GM23248 (cell line): ENCODE measurements at regions not wholly inside any gene's neighbourhood (a gene's known extent, or its start where the extent isn't known, plus 50 kb on each side); places are given as distances from the start of the nearest gene placed in this dataset.
A peak's percentile ranks its signal among the peaks of the same experiment; 100 is the strongest.

ENCODE experiments used
- DNase-seq: peaks from one replicate; pipeline ENCODE4 v3.0.0-alpha.2; 2015
- H2AFZ ChIP-seq: fragments of 200-600 bp; sonication (generic); 2 replicates; pipeline ENCODE4 v1.6.1; 2016; ENCODE audit warnings: antibody characterized with exemption
- H3F3A ChIP-seq: fragments of 200-600 bp; sonication (generic); 2 replicates; pipeline ENCODE4 v1.6.1; 2016; ENCODE audit warnings: mild to moderate bottlenecking, antibody characterized with exemption, mixed run types; ENCODE audit not compliant: insufficient read depth
- H3K27ac ChIP-seq: fragments of 200-600 bp; sonication (generic); 2 replicates; pipeline ENCODE4 v1.5.1; 2016; ENCODE audit warnings: mild to moderate bottlenecking
- H3K27me3 ChIP-seq: fragments of 200-600 bp; sonication (generic); replicated peaks from 2 replicates; pipeline ENCODE4 v1.6.1; 2016; ENCODE audit warnings: mild to moderate bottlenecking; ENCODE audit not compliant: insufficient read depth
- H3K36me3 ChIP-seq: fragments of 200-600 bp; sonication (generic); 2 replicates; pipeline ENCODE4 v1.6.1; 2016; ENCODE audit warnings: low read depth, mild to moderate bottlenecking
- H3K4me1 ChIP-seq: fragments of 200-600 bp; sonication (generic); 2 replicates; pipeline ENCODE4 v1.6.1; 2016; ENCODE audit warnings: mild to moderate bottlenecking; ENCODE audit not compliant: insufficient read depth
- H3K4me2 ChIP-seq: fragments of 200-600 bp; sonication (generic); one replicate; pipeline ENCODE4 v1.6.1; 2016; ENCODE audit warnings: mild to moderate bottlenecking; ENCODE audit not compliant: unreplicated experiment
- H3K4me3 ChIP-seq: fragments of 200-600 bp; sonication (generic); 2 replicates; pipeline ENCODE4 v1.5.1; 2016; ENCODE audit warnings: mild to moderate bottlenecking
- H3K79me2 ChIP-seq: fragments of 200-600 bp; sonication (generic); 2 replicates; pipeline ENCODE4 v1.6.1; 2016; ENCODE audit warnings: mild to moderate bottlenecking; ENCODE audit not compliant: insufficient read depth
- H3K9ac ChIP-seq: fragments of 200-600 bp; sonication (generic); 2 replicates; pipeline ENCODE4 v1.6.1; 2016; ENCODE audit warnings: mild to moderate bottlenecking
- H3K9me2 ChIP-seq: fragments of 200-600 bp; sonication (generic); 2 replicates; pipeline ENCODE4 v1.6.1; 2016; ENCODE audit warnings: mixed run types, mild to moderate bottlenecking, moderate library complexity; ENCODE audit not compliant: insufficient read depth
- H3K9me3 ChIP-seq: fragments of 200-600 bp; sonication (generic); one replicate; pipeline ENCODE4 v1.6.1; 2017; ENCODE audit warnings: low read depth
- H4K20me1 ChIP-seq: fragments of 200-600 bp; sonication (generic); 2 replicates; pipeline ENCODE4 v1.6.0; 2016; ENCODE audit not compliant: insufficient read depth
- EZH2 ChIP-seq: fragments of 200-600 bp; sonication (generic); IDR thresholded peaks from 2 replicates; pipeline ENCODE4 v1.6.1; 2018; ENCODE audit warnings: antibody characterized with exemption, mild to moderate bottlenecking; ENCODE audit not compliant: insufficient read depth, poor library complexity, severe bottlenecking
- EZH2phosphoT487 ChIP-seq: fragments of 200-600 bp; sonication (generic); IDR thresholded peaks from 2 replicates; pipeline ENCODE4 v1.6.1; 2018; ENCODE audit warnings: antibody characterized with exemption, moderate library complexity, mild to moderate bottlenecking, low read depth; ENCODE audit not compliant: insufficient read depth
- WGBS, 2 experiments: methylation state at CpG; one replicate each; pipeline ENCODE4 v1.1.6; 2015 to 2017; ENCODE audit warnings: low lambda C conversion rate in 2 of 2, low coverage in 1 of 2; ENCODE audit errors: missing lambda C conversion rate in 2 of 2; 5-methylcytosine and 5-hydroxymethylcytosine counted together
- in situ Hi-C: fragments of 300-500 bp; cut with MboI; formaldehyde crosslinking; loops from 2 replicates; pipeline ENCODE4 v1.15.0; 2020

DNA sequence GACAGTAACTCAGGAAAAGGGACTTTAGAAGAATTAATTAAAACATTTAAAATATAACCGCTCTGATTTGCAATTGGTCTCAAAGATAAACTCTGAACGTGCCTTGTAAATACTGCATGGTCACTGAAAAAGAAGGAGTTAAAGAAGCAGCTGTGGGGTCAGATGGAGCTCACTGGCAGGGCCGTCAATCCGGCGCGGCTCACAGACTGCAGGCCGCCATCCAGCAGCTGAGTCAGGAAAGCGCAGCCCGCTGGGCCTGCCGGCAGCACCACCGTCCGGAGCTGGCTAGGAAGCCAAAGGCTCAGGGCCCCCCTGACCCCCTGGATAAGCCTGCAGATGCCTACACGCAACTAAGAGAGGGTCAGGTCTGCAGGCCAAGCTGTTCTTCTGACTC lies 54.2 kb upstream of the FRMD1 start:
- H4K20me1 ChIP-seq = no peaks in the 10 kb centered on the region
- peak overlapping the region; percentile 65 for H3K4me3 ChIP-seq
- H3K9me2 ChIP-seq = no peaks in the 10 kb centered on the region
- no peaks in the 10 kb centered on the region for H3K36me3 ChIP-seq
- peaks cover 3% of the 10 kb centered on the region; the same call in 1 of the 2 replicates for H3K4me1 ChIP-seq
- H3K27ac ChIP-seq = peak overlapping the region; percentile 74
- H3K27me3 ChIP-seq = no peaks in the 10 kb centered on the region
- peak overlapping the region; percentile 86 for H3K4me2 ChIP-seq
- H3F3A ChIP-seq = no peaks in the 10 kb centered on the region
- peak; percentile 88 for DNase-seq
- H3K79me2 ChIP-seq = no peaks in the 10 kb centered on the region
- WGBS, 2 experiments = 1 to 3% methylated on average over 13 of the region's 13 CpGs
- in situ Hi-C loops = no loop called here
- peak overlapping the region; percentile 73 for H3K9ac ChIP-seq
- H2AFZ ChIP-seq = peak overlapping the region; percentile 74
- no peaks in the 10 kb centered on the region for H3K9me3 ChIP-seq
- no peak for TF ChIP-seq EZH2phosphoT487
- TF ChIP-seq EZH2 = no peak

- H4K20me1 ChIP-seq = no peaks in the 10 kb centered on the region
- TF ChIP-seq EZH2phosphoT487 (no peak), EZH2 (no peak)
- H3K9me2 ChIP-seq = no peaks in the 10 kb centered on the region
- H3K27ac ChIP-seq = peak overlapping the region; percentile 74
- peak overlapping the region; percentile 74 for H2AFZ ChIP-seq
- H3K36me3 ChIP-seq = no peaks in the 10 kb centered on the region
- 11% methylated on average over 34 of the region's 34 CpGs for WGBS, 2 experiments
- H3K4me1 ChIP-seq = peaks cover 3% of the 10 kb centered on the region; the same call in 1 of the 2 replicates
- H3K9me3 ChIP-seq = no peaks in the 10 kb centered on the region
- peak; percentile 88 for DNase-seq
- peak overlapping the region; percentile 86 for H3K4me2 ChIP-seq
- H3K27me3 ChIP-seq = no peaks in the 10 kb centered on the region
- in situ Hi-C loops = no loop called here
- peak overlapping the region; percentile 73 for H3K9ac ChIP-seq
- H3K4me3 ChIP-seq = peak overlapping the region; percentile 65
- no peaks in the 10 kb centered on the region for H3K79me2 ChIP-seq
- no peaks in the 10 kb centered on the region for H3F3A ChIP-seq
Observed at GRCh38 chr6:168132531-168133167, 53.6 kb upstream of the FRMD1 start.

DNA sequence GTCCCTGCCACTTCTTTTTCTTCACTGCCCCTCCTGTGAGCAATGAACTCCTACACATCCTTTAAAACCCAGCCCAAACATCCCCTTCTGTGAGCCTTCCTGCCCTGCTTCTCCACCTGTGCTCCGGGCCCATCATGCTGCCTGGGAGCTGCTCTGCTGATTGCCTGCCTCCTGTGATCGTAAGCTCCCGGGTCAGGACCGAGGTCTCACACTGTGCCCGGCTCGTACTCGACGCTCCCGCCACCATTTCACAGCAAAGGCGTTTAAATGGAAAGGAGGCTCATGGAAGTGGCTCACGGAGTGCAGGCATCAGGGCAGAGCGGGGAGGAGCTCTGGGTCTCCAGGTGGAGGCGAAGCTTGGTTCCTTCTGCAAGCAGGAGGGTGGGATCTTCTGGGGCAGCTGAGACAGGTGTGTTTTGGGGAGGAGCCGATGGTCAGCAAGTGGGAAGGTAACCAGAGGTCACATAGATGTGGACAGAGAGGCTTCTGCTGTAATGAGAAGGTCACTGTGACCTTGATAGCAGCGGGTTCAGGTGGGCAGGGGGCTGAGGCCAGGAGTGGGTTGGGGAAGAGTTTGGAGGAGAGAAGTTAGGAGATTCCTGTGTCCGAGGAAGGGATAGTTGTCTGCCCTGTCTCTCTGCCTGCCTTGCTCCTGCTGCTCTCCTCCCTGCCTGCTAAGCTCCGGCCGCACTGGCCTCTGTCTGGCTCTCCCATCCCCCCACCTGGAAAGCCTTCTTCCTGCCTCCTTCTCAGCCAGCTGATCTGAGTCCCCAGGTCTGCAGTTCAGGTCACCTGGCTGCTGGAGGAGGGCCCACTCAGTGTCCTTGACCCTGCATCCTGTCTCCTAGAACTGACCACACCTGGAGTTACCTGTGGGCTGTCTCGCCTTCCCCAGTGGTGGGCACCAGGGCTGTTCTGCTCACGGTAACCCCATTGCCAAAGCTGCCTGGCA lies 52.7 kb upstream of the FRMD1 start:
- TF ChIP-seq EZH2phosphoT487 (no peak), EZH2 (no peak)
- no peak for DNase-seq
- Histone ChIP-seq H3K36me3 (no peaks in the 10 kb centered on the region), H3K27me3 (no peaks in the 10 kb centered on the region), H3F3A (no peaks in the 10 kb centered on the region), H3K9me2 (no peaks in the 10 kb centered on the region), H2AFZ (no peak overlapping the region), H3K4me1 (peaks cover 3% of the 10 kb centered on the region; the same call in 1 of the 2 replicates), H4K20me1 (no peaks in the 10 kb centered on the region), H3K4me2 (peak overlapping the region; percentile 86), H3K4me3 (no peak overlapping the region), H3K9ac (peak overlapping the region; percentile 73; the same call in 1 of the 2 replicates), H3K27ac (no peak overlapping the region), H3K79me2 (no peaks in the 10 kb centered on the region), H3K9me3 (no peaks in the 10 kb centered on the region)
- WGBS, 2 experiments = 91 to 92% methylated on average over 20 of the region's 20 CpGs
- in situ Hi-C loops = no loop called here

GRCh38 chr6:168130697-168131371 lies 51.8 kb upstream of the FRMD1 start:
- no peak overlapping the region for H3K4me3 ChIP-seq
- no peaks in the 10 kb centered on the region for H3K9me2 ChIP-seq
- no peak overlapping the region for H2AFZ ChIP-seq
- H3F3A ChIP-seq = no peaks in the 10 kb centered on the region
- in situ Hi-C loops = no loop called here
- 89% methylated on average over 14 of the region's 14 CpGs for WGBS, 2 experiments
- peaks cover 3% of the 10 kb centered on the region; the same call in 1 of the 2 replicates for H3K4me1 ChIP-seq
- H3K27me3 ChIP-seq = no peaks in the 10 kb centered on the region
- DNase-seq = no peak
- no peak overlapping the region for H3K9ac ChIP-seq
- TF ChIP-seq EZH2 (no peak), EZH2phosphoT487 (no peak)
- no peaks in the 10 kb centered on the region for H3K79me2 ChIP-seq
- no peak overlapping the region for H3K27ac ChIP-seq
- H3K36me3 ChIP-seq = no peaks in the 10 kb centered on the region
- no peaks in the 10 kb centered on the region for H4K20me1 ChIP-seq
- H3K9me3 ChIP-seq = no peaks in the 10 kb centered on the region
- H3K4me2 ChIP-seq = no peak overlapping the region
